ENCODE measurements at regions not wholly inside any gene's neighbourhood (a gene's known extent, or its start where the extent isn't known, plus 50 kb on each side); places are given as distances from the start of the nearest gene placed in this dataset.

GRCh38 chr9:14413812-14414211 lies 99.9 kb upstream of the NFIB start:
- H3K27ac Mint-ChIP-seq = no peak overlapping the region
- Histone ChIP-seq H3K23me2 (ENCODE audit: insufficient read length, low read depth, low read length, poor library complexity, severe bottlenecking) (no peaks in the 10 kb centered on the region), H3K56ac (ENCODE audit: insufficient read length, low read depth, low read length) (no peak overlapping the region), H3K14ac (ENCODE audit: insufficient read depth, low read length) (no peak overlapping the region), H3K9me3 (ENCODE audit: control insufficient read depth, low read depth, low read length) (no peaks in the 10 kb centered on the region), H3K79me1 (ENCODE audit: insufficient read depth, low read depth, low read length, poor library complexity, severe bottlenecking) (no peaks in the 10 kb centered on the region), H2AK5ac (ENCODE audit: insufficient read length, low read length) (no peak overlapping the region), H3K23ac (ENCODE audit: insufficient read length, low read depth, low read length) (no peak overlapping the region), H4K5ac (ENCODE audit: insufficient read length, low read depth, low read length) (no peak overlapping the region), H4K8ac (replicated peaks; ENCODE audit: insufficient read length, low read depth, low read length) (no peak overlapping the region), H3K4me2 (ENCODE audit: insufficient read depth, insufficient read length, low read length) (no peak overlapping the region), H2BK15ac (ENCODE audit: low read depth, low read length) (no peak overlapping the region), H3K79me2 (ENCODE audit: insufficient read depth, low read length) (no peaks in the 10 kb centered on the region), H3T11ph (ENCODE audit: low read length) (no peak overlapping the region), H3K4ac (ENCODE audit: low read depth, low read length) (no peak overlapping the region), H2BK5ac (ENCODE audit: insufficient read length, low read length) (no peak overlapping the region), H3K27ac (ENCODE audit: insufficient read length, low read depth, low read length) (no peak overlapping the region), H3K27me3 (ENCODE audit: insufficient read depth, low read length) (no peaks in the 10 kb centered on the region), H2BK12ac (ENCODE audit: insufficient read length, low read depth, low read length) (no peak overlapping the region), H4K91ac (ENCODE audit: insufficient read length, low read depth, low read length) (no peak overlapping the region), H3K9ac (ENCODE audit: extremely low read depth, insufficient read length, low read length) (no peak overlapping the region), H2AFZ (ENCODE audit: low read length) (no peak overlapping the region), H3K4me1 (ENCODE audit: insufficient read depth, low read length) (peaks cover 7% of the 10 kb centered on the region; the same call in 1 of the 2 replicates), H4K20me1 (ENCODE audit: control insufficient read depth, insufficient read depth, insufficient read length) (no peaks in the 10 kb centered on the region), H3K18ac (ENCODE audit: insufficient read length, low read depth, low read length) (no peak overlapping the region), H2BK120ac (ENCODE audit: low read depth, low read length, poor library complexity, severe bottlenecking) (no peak overlapping the region), H2BK20ac (ENCODE audit: low read depth, low read length, poor library complexity, severe bottlenecking) (no peak overlapping the region)
- H3K36me3 Mint-ChIP-seq (ENCODE audit: insufficient read depth in 1 of 3, low read depth in 3 of 3) = peaks cover 0 to 1% (median 0%) of the 10 kb centered on the region in 3 experiments; a peak in 1 of 7 replicates
- peaks cover 20 to 21% of the 10 kb centered on the region in 2 experiments for H3K4me1 Mint-ChIP-seq
- no CpG with 5 or more reads among the region's 6 CpGs for WGBS (ENCODE audit: extremely low coverage, insufficient read length, low lambda C conversion rate)
- no peak overlapping the region for H3K4me3 Mint-ChIP-seq
- DNase-seq = no peak
- TF ChIP-seq CTCF (conservative IDR thresholded peaks at IDR 0.05) = no peak
- H3K9me3 Mint-ChIP-seq = peaks cover 0 to 2% of the 10 kb centered on the region in 2 experiments; a peak in 2 of 5 replicates
- peaks cover 2% of the 10 kb centered on the region; the same call in 1 of the 2 replicates for H3K27me3 Mint-ChIP-seq (ENCODE audit: low read depth)
